ENCODE measurements at regions not wholly inside any gene's neighbourhood (a gene's known extent, or its start where the extent isn't known, plus 50 kb on each side); places are given as distances from the start of the nearest gene placed in this dataset.

GRCh38 chr1:89459081-89459480 is 65.5 kb upstream of the LRRC8B start:
- no peak overlapping the region for H3K27ac ChIP-seq (ENCODE audit: low read depth)
- Mint-ChIP-seq H3K4me3 (no peak overlapping the region), H3K27me3 (ENCODE audit: insufficient read depth, low read depth, poor library complexity) (peaks cover 1% of the 10 kb centered on the region), H3K36me3 (ENCODE audit: low read depth) (no peaks in the 10 kb centered on the region), H3K27ac (no peak overlapping the region), H3K4me1 (peaks cover 14% of the 10 kb centered on the region), H3K9me3 (no peaks in the 10 kb centered on the region)
- no peak overlapping the region for H2AFZ ChIP-seq
- no peaks in the 10 kb centered on the region for H4K20me1 ChIP-seq (replicated peaks; ENCODE audit: insufficient read depth)
- H3F3A ChIP-seq (replicated peaks; ENCODE audit: low read depth), result no peaks in the 10 kb centered on the region
- no peaks in the 10 kb centered on the region for H3K36me3 ChIP-seq (ENCODE audit: insufficient read depth)
- H3K4me2 ChIP-seq, result no peak overlapping the region
- no peaks in the 10 kb centered on the region for H3K27me3 ChIP-seq (ENCODE audit: insufficient read depth)
- H3K79me2 ChIP-seq (replicated peaks; ENCODE audit: insufficient read depth), result no peaks in the 10 kb centered on the region
- DNase-seq (ENCODE audit: low spot score) (no peak), ATAC-seq (no peak)
- no peak overlapping the region for H3K4me3 ChIP-seq
- no peak for TF ChIP-seq JUNB (IDR thresholded peaks at IDR 0.05; ENCODE audit: unreplicated experiment)
- no peak for TF ChIP-seq ZNF331 (CRISPR knock-in tag; IDR thresholded peaks at IDR 0.05; ENCODE audit: low read depth)
- no peak for TF ChIP-seq NANOG (IDR thresholded peaks at IDR 0.05; ENCODE audit: borderline replicate concordance)
- TF ChIP-seq, protein P1, sequence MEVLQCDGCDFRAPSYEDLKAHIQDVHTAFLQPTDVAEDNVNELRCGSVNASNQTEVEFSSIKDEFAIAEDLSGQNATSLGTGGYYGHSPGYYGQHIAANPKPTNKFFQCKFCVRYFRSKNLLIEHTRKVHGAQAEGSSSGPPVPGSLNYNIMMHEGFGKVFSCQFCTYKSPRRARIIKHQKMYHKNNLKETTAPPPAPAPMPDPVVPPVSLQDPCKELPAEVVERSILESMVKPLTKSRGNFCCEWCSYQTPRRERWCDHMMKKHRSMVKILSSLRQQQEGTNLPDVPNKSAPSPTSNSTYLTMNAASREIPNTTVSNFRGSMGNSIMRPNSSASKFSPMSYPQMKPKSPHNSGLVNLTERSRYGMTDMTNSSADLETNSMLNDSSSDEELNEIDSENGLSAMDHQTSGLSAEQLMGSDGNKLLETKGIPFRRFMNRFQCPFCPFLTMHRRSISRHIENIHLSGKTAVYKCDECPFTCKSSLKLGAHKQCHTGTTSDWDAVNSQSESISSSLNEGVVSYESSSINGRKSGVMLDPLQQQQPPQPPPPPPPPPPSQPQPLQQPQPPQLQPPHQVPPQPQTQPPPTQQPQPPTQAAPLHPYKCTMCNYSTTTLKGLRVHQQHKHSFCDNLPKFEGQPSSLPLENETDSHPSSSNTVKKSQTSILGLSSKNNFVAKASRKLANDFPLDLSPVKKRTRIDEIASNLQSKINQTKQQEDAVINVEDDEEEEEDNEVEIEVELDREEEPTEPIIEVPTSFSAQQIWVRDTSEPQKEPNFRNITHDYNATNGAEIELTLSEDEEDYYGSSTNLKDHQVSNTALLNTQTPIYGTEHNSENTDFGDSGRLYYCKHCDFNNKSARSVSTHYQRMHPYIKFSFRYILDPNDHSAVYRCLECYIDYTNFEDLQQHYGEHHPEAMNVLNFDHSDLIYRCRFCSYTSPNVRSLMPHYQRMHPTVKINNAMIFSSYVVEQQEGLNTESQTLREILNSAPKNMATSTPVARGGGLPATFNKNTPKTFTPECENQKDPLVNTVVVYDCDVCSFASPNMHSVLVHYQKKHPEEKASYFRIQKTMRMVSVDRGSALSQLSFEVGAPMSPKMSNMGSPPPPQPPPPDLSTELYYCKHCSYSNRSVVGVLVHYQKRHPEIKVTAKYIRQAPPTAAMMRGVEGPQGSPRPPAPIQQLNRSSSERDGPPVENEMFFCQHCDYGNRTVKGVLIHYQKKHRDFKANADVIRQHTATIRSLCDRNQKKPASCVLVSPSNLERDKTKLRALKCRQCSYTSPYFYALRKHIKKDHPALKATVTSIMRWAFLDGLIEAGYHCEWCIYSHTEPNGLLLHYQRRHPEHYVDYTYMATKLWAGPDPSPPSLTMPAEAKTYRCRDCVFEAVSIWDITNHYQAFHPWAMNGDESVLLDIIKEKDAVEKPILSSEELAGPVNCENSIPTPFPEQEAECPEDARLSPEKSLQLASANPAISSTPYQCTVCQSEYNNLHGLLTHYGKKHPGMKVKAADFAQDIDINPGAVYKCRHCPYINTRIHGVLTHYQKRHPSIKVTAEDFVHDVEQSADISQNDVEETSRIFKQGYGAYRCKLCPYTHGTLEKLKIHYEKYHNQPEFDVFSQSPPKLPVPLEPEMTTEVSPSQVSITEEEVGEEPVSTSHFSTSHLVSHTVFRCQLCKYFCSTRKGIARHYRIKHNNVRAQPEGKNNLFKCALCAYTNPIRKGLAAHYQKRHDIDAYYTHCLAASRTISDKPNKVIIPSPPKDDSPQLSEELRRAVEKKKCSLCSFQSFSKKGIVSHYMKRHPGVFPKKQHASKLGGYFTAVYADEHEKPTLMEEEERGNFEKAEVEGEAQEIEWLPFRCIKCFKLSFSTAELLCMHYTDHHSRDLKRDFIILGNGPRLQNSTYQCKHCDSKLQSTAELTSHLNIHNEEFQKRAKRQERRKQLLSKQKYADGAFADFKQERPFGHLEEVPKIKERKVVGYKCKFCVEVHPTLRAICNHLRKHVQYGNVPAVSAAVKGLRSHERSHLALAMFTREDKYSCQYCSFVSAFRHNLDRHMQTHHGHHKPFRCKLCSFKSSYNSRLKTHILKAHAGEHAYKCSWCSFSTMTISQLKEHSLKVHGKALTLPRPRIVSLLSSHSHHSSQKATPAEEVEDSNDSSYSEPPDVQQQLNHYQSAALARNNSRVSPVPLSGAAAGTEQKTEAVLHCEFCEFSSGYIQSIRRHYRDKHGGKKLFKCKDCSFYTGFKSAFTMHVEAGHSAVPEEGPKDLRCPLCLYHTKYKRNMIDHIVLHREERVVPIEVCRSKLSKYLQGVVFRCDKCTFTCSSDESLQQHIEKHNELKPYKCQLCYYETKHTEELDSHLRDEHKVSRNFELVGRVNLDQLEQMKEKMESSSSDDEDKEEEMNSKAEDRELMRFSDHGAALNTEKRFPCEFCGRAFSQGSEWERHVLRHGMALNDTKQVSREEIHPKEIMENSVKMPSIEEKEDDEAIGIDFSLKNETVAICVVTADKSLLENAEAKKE (CRISPR knock-in tag; IDR thresholded peaks at IDR 0.05), result no peak
- no peak for TF ChIP-seq CTCF (conservative IDR thresholded peaks at IDR 0.05; ENCODE audit: low read depth in 2 of 2)
- TF ChIP-seq EZH2phosphoT487 (IDR thresholded peaks at IDR 0.05; ENCODE audit: unreplicated experiment), result no peak
- no peak for TF ChIP-seq ZNF114 (CRISPR knock-in tag; IDR thresholded peaks at IDR 0.05)
- TF ChIP-seq REST (IDR thresholded peaks at IDR 0.05; ENCODE audit: unreplicated experiment), result no peak
- no peak for TF ChIP-seq POLR2AphosphoS5 (IDR thresholded peaks at IDR 0.05; ENCODE audit: low read depth)
- TF ChIP-seq EZH2 (IDR thresholded peaks at IDR 0.05; ENCODE audit: low read depth, unreplicated experiment), result no peak
- peaks cover 10% of the 10 kb centered on the region; the same call in 1 of the 2 replicates for H3K4me1 ChIP-seq (ENCODE audit: insufficient read depth)
- no peaks in the 10 kb centered on the region for H3K9me2 ChIP-seq (ENCODE audit: insufficient read depth)

Data from GM23338 (cell line).